Esophagus muscularis mucosa (tissue), 3 donors: ENCODE measurements at regions not wholly inside any gene's neighbourhood (a gene's known extent, or its start where the extent isn't known, plus 50 kb on each side); places are given as distances from the start of the nearest gene placed in this dataset.

ENCODE experiments used
- CTCF ChIP-seq, 3 experiments: fragments of 200-600 bp in 2 of 3; fragments of 450-650 bp in 1 of 3; sonication (generic) in 2 of 3; IDR thresholded peaks; one replicate each; pipeline ENCODE4 v1.5.1; 2017 to 2019; ENCODE audit warnings: antibody characterized with exemption in 3 of 3, mild to moderate bottlenecking in 2 of 3, moderate library complexity in 1 of 3
- POLR2A ChIP-seq: fragments of 450-650 bp; IDR thresholded peaks from one replicate; pipeline ENCODE4 v1.6.1; 2017; ENCODE audit warnings: antibody characterized with exemption, moderate library complexity, mild to moderate bottlenecking, low read depth

GRCh38 chr3:18635215-18635614 lies 210.1 kb upstream of the SATB1 start:
- no peak for TF ChIP-seq POLR2A
- no peak for TF ChIP-seq CTCF (IDR thresholded peaks at IDR 0.05)
